ENCODE measurements at regions not wholly inside any gene's neighbourhood (a gene's known extent, or its start where the extent isn't known, plus 50 kb on each side); places are given as distances from the start of the nearest gene placed in this dataset.

DNA sequence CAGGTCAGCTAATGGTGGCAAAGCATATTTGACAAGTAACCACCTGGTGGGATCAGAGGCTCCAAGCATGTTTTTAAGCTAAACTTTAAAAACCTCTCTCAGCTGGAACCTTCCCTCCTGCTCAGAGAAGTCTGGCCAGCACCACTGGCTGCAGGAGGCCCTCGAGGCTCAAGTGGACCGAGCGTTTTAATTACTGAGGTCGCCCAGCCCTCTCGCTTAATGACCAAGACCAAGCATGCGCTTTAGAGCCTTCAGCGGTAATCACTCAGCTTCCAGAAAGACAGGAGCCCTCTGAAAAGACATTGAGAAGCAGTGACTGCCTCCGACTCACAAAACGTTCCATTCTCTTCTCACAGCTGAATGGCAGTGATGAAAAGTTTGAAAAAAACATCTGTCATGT lies 383.4 kb upstream of the ADARB2 start:
- no peak overlapping the region for H3K4me3 ChIP-seq (ENCODE audit: low read depth in 1 of 3, low read length in 3 of 3)
- WGBS, result 64% methylated on average over 9 of the region's 9 CpGs
- no peaks in the 10 kb centered on the region for H3K36me3 ChIP-seq (ENCODE audit: control insufficient read depth in 4 of 4, insufficient read depth in 3 of 4, low read depth in 1 of 4, low read length in 3 of 4)
- no peaks in the 10 kb centered on the region for H3K27me3 ChIP-seq (ENCODE audit: control insufficient read depth in 4 of 4, insufficient read depth in 4 of 4, low read length in 3 of 4)
- H3K4me1 ChIP-seq (ENCODE audit: control insufficient read depth in 4 of 4, insufficient read depth in 4 of 4, low read length in 3 of 4), result no peaks in the 10 kb centered on the region
- DNase-seq (ENCODE audit: low spot score), result no peak
- no peak overlapping the region for H3K27ac ChIP-seq (ENCODE audit: low read depth in 1 of 2, low read length in 2 of 2)
- TF ChIP-seq, protein P1, sequence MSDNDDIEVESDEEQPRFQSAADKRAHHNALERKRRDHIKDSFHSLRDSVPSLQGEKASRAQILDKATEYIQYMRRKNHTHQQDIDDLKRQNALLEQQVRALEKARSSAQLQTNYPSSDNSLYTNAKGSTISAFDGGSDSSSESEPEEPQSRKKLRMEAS (IDR thresholded peaks at IDR 0.05), result no peak
- TF ChIP-seq RAD21 (IDR thresholded peaks at IDR 0.05), result no peak
- TF ChIP-seq TAF1 (conservative IDR thresholded peaks at IDR 0.05), result no peak
- TF ChIP-seq, protein P2, sequence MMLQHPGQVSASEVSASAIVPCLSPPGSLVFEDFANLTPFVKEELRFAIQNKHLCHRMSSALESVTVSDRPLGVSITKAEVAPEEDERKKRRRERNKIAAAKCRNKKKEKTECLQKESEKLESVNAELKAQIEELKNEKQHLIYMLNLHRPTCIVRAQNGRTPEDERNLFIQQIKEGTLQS (IDR thresholded peaks at IDR 0.05), result no peak
- TF ChIP-seq, protein P3, sequence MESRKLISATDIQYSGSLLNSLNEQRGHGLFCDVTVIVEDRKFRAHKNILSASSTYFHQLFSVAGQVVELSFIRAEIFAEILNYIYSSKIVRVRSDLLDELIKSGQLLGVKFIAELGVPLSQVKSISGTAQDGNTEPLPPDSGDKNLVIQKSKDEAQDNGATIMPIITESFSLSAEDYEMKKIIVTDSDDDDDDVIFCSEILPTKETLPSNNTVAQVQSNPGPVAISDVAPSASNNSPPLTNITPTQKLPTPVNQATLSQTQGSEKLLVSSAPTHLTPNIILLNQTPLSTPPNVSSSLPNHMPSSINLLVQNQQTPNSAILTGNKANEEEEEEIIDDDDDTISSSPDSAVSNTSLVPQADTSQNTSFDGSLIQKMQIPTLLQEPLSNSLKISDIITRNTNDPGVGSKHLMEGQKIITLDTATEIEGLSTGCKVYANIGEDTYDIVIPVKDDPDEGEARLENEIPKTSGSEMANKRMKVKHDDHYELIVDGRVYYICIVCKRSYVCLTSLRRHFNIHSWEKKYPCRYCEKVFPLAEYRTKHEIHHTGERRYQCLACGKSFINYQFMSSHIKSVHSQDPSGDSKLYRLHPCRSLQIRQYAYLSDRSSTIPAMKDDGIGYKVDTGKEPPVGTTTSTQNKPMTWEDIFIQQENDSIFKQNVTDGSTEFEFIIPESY (IDR thresholded peaks at IDR 0.05), result no peak
- TF ChIP-seq HNF4G (IDR thresholded peaks at IDR 0.05), result no peak
- TF ChIP-seq JUND (IDR thresholded peaks at IDR 0.05), result no peak
- no peak for TF ChIP-seq SP1 (IDR thresholded peaks at IDR 0.05)
- H3K9ac ChIP-seq (ENCODE audit: low read depth in 1 of 2, low read length in 2 of 2), result no peak overlapping the region
- H3K9me3 ChIP-seq (ENCODE audit: control insufficient read depth in 4 of 4, low read length in 3 of 4), result no peaks in the 10 kb centered on the region

DNA sequence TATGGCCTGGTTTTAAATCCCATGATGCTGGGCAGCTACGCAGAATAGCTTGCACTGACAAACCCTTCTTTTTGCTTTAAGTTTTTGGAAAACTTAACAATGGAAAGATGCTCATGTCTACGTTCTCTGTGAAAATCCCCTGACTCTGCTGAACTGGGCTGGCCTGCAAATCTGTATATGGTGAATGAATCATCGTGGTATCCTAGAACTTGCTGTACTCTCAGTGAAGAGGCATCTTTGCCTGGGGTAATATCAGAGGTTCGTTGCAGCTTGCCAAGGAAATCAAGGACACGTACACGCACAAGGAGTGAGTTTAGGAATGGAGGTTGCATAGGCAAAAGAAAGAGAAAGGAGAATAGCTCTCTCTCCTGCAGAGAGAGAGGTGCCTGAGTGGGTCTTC lies 382.0 kb upstream of the ADARB2 start:
- 89% methylated on average over 6 of the region's 6 CpGs for WGBS
- no peaks in the 10 kb centered on the region for H3K4me1 ChIP-seq (ENCODE audit: control insufficient read depth in 4 of 4, insufficient read depth in 4 of 4, low read length in 3 of 4)
- no peaks in the 10 kb centered on the region for H3K27me3 ChIP-seq (ENCODE audit: control insufficient read depth in 4 of 4, insufficient read depth in 4 of 4, low read length in 3 of 4)
- no peak overlapping the region for H3K9ac ChIP-seq (ENCODE audit: low read depth in 1 of 2, low read length in 2 of 2)
- H3K36me3 ChIP-seq (ENCODE audit: control insufficient read depth in 4 of 4, insufficient read depth in 3 of 4, low read depth in 1 of 4, low read length in 3 of 4), result no peaks in the 10 kb centered on the region
- TF ChIP-seq HNF4A (conservative IDR thresholded peaks at IDR 0.05), result no peak
- no peak overlapping the region for H3K4me3 ChIP-seq (ENCODE audit: low read depth in 1 of 3, low read length in 3 of 3)
- H3K27ac ChIP-seq (ENCODE audit: low read depth in 1 of 2, low read length in 2 of 2), result no peak overlapping the region
- H3K9me3 ChIP-seq (ENCODE audit: control insufficient read depth in 4 of 4, low read length in 3 of 4), result no peaks in the 10 kb centered on the region
- no peak for DNase-seq (ENCODE audit: low spot score)

DNA sequence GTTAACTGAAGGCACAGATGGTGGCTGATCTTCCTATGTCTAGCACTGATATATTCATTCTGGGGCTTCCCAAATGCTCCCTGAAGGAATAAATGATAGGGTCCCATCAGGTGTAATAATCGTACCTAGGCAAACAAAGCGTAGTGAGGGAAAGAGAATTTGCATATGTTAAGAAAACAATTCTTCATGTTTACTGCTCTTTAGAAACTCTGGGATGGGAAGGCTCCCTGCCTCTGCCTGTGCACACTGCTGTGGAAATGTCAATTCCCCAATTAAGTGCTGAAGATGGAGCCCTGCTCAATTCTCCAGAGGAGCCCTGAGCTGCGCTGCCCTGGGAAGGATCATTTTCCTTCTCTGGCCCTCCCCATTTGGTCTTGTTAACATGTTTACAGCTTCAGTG lies 380.9 kb upstream of the ADARB2 start:
- no peak overlapping the region for H3K9ac ChIP-seq (ENCODE audit: low read depth in 1 of 2, low read length in 2 of 2)
- H3K36me3 ChIP-seq (ENCODE audit: control insufficient read depth in 4 of 4, insufficient read depth in 3 of 4, low read depth in 1 of 4, low read length in 3 of 4), result no peaks in the 10 kb centered on the region
- no peaks in the 10 kb centered on the region for H3K4me1 ChIP-seq (ENCODE audit: control insufficient read depth in 4 of 4, insufficient read depth in 4 of 4, low read length in 3 of 4)
- 95% methylated on average over 3 of the region's 3 CpGs for whole genome bisulfite sequencing
- TF ChIP-seq, protein P3 (IDR thresholded peaks at IDR 0.05), result no peak
- TF ChIP-seq, protein P1 (IDR thresholded peaks at IDR 0.05), result no peak
- TF ChIP-seq, protein P2 (IDR thresholded peaks at IDR 0.05), result no peak
- TF ChIP-seq SP1 (IDR thresholded peaks at IDR 0.05), result no peak
- TF ChIP-seq, protein P4, sequence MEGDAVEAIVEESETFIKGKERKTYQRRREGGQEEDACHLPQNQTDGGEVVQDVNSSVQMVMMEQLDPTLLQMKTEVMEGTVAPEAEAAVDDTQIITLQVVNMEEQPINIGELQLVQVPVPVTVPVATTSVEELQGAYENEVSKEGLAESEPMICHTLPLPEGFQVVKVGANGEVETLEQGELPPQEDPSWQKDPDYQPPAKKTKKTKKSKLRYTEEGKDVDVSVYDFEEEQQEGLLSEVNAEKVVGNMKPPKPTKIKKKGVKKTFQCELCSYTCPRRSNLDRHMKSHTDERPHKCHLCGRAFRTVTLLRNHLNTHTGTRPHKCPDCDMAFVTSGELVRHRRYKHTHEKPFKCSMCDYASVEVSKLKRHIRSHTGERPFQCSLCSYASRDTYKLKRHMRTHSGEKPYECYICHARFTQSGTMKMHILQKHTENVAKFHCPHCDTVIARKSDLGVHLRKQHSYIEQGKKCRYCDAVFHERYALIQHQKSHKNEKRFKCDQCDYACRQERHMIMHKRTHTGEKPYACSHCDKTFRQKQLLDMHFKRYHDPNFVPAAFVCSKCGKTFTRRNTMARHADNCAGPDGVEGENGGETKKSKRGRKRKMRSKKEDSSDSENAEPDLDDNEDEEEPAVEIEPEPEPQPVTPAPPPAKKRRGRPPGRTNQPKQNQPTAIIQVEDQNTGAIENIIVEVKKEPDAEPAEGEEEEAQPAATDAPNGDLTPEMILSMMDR (IDR thresholded peaks at IDR 0.05; ENCODE audit: low read depth, low read length, missing input control), result no peak
- TF ChIP-seq HNF4G (IDR thresholded peaks at IDR 0.05), result no peak
- H3K27me3 ChIP-seq (ENCODE audit: control insufficient read depth in 4 of 4, insufficient read depth in 4 of 4, low read length in 3 of 4), result no peaks in the 10 kb centered on the region
- H3K27ac ChIP-seq (ENCODE audit: low read depth in 1 of 2, low read length in 2 of 2), result no peak overlapping the region
- DNase-seq (ENCODE audit: low spot score), result no peak
- no peaks in the 10 kb centered on the region for H3K9me3 ChIP-seq (ENCODE audit: control insufficient read depth in 4 of 4, low read length in 3 of 4)
- no peak overlapping the region for H3K4me3 ChIP-seq (ENCODE audit: low read depth in 1 of 3, low read length in 3 of 3)
